Astrocyte (in vitro differentiated cells and primary cell): ENCODE measurements at regions not wholly inside any gene's neighbourhood (a gene's known extent, or its start where the extent isn't known, plus 50 kb on each side); places are given as distances from the start of the nearest gene placed in this dataset.

ENCODE experiments used
- DNase-seq: peaks from one replicate; pipeline ENCODE4 v3.0.0-alpha.2; 2010; ENCODE audit warnings: low read depth
- FAIRE-seq: peaks from 2 replicates; lab custom pipeline; 2011; peaks lifted over from hg19 to GRCh38; lab: Jason Lieb, UNC
- H2AFZ ChIP-seq: 2 replicates; pipeline ENCODE4 v1.6.0; 2012; ENCODE audit warnings: low read depth, low read length, inconsistent platforms
- H3K27ac ChIP-seq: 2 replicates; pipeline ENCODE4 v1.5.1; 2011; ENCODE audit warnings: low read depth, low read length, inconsistent platforms
- H3K27me3 ChIP-seq: 2 replicates; pipeline ENCODE4 v1.6.0; 2011; ENCODE audit warnings: low read length, inconsistent platforms; ENCODE audit not compliant: insufficient read depth
- H3K36me3 ChIP-seq: 2 replicates; pipeline ENCODE4 v1.5.1; 2011; ENCODE audit warnings: low read length, inconsistent platforms; ENCODE audit not compliant: insufficient read depth
- H3K4me1 ChIP-seq: 2 replicates; pipeline ENCODE4 v1.5.1; 2011; ENCODE audit warnings: low read length, inconsistent platforms; ENCODE audit not compliant: insufficient read depth
- H3K4me2 ChIP-seq: 2 replicates; pipeline ENCODE4 v1.6.0; 2012; ENCODE audit warnings: low read length, inconsistent platforms
- H3K4me3 ChIP-seq: 2 replicates; pipeline ENCODE4 v1.5.1; 2011; ENCODE audit warnings: low read depth, mild to moderate bottlenecking, low read length, inconsistent platforms; ENCODE audit not compliant: insufficient read depth
- H3K79me2 ChIP-seq: 2 replicates; pipeline ENCODE4 v1.6.0; 2012; ENCODE audit warnings: mild to moderate bottlenecking, low read length, inconsistent platforms; ENCODE audit not compliant: insufficient read depth
- H3K9ac ChIP-seq: 2 replicates; pipeline ENCODE4 v1.6.0; 2012; ENCODE audit warnings: mild to moderate bottlenecking, low read length, inconsistent platforms
- H3K9me3 ChIP-seq: 2 replicates; pipeline ENCODE4 v1.5.1; 2012; ENCODE audit warnings: low read depth, mild to moderate bottlenecking, low read length, inconsistent platforms; ENCODE audit not compliant: insufficient read depth
- H4K20me1 ChIP-seq: 2 replicates; pipeline ENCODE4 v1.6.0; 2012; ENCODE audit warnings: low read length, inconsistent platforms; ENCODE audit not compliant: insufficient read depth
- H3K27ac Mint-ChIP-seq: one replicate; pipeline ENCODE4 v1.8.0; 2021; ENCODE audit warnings: mild to moderate bottlenecking, mixed read lengths; ENCODE audit not compliant: unreplicated experiment
- H3K27me3 Mint-ChIP-seq: one replicate; pipeline ENCODE4 v1.8.0; 2021; ENCODE audit warnings: low read depth, mixed read lengths; ENCODE audit not compliant: unreplicated experiment
- H3K36me3 Mint-ChIP-seq: one replicate; pipeline ENCODE4 v1.8.0; 2021; ENCODE audit warnings: low read depth, mixed read lengths; ENCODE audit not compliant: unreplicated experiment
- H3K4me1 Mint-ChIP-seq: one replicate; pipeline ENCODE4 v1.8.0; 2021; ENCODE audit warnings: low read depth, mixed read lengths; ENCODE audit not compliant: unreplicated experiment
- H3K4me3 Mint-ChIP-seq: one replicate; pipeline ENCODE4 v1.8.0; 2021; ENCODE audit warnings: mild to moderate bottlenecking, moderate library complexity, mixed read lengths; ENCODE audit not compliant: unreplicated experiment
- H3K9me3 Mint-ChIP-seq: one replicate; pipeline ENCODE4 v1.8.0; 2021; ENCODE audit warnings: mild to moderate bottlenecking, mixed read lengths; ENCODE audit not compliant: unreplicated experiment
- EZH2 ChIP-seq: IDR thresholded peaks from 2 replicates; pipeline ENCODE4 v1.6.1; 2012; ENCODE audit warnings: mild to moderate bottlenecking, low read length, inconsistent platforms; ENCODE audit not compliant: insufficient read depth
- TF ChIP-seq, protein P1 (sequence below): IDR thresholded peaks from 2 replicates; pipeline ENCODE4 v1.5.1; 2011; ENCODE audit warnings: low read depth, mild to moderate bottlenecking, inconsistent platforms, low read length, moderate library complexity; ENCODE audit not compliant: insufficient read depth

DNA sequence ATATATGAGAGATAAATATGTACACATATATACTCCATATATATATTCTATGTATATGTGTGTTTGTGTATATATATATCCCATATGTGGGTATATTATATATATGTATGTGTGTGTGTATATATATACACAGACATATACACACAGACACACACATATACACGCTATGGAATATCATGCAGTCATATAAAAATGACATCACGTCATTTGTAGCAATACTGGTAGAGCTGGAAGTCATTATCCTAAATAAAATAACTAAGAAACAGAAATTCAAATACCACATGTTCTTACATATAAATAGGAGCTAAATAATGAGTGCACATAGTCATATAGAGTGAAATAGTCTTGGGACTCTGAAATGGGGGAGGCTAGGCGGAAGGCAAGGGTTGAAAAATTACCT lies 1000.2 kb downstream of the LRFN5 start:
- H3K36me3 Mint-ChIP-seq, result no peaks in the 10 kb centered on the region
- TF ChIP-seq EZH2, result no peak
- TF ChIP-seq, protein P1, sequence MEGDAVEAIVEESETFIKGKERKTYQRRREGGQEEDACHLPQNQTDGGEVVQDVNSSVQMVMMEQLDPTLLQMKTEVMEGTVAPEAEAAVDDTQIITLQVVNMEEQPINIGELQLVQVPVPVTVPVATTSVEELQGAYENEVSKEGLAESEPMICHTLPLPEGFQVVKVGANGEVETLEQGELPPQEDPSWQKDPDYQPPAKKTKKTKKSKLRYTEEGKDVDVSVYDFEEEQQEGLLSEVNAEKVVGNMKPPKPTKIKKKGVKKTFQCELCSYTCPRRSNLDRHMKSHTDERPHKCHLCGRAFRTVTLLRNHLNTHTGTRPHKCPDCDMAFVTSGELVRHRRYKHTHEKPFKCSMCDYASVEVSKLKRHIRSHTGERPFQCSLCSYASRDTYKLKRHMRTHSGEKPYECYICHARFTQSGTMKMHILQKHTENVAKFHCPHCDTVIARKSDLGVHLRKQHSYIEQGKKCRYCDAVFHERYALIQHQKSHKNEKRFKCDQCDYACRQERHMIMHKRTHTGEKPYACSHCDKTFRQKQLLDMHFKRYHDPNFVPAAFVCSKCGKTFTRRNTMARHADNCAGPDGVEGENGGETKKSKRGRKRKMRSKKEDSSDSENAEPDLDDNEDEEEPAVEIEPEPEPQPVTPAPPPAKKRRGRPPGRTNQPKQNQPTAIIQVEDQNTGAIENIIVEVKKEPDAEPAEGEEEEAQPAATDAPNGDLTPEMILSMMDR, result no peak
- no peaks in the 10 kb centered on the region for H3K27me3 Mint-ChIP-seq
- no peaks in the 10 kb centered on the region for H3K36me3 ChIP-seq
- H3K9me3 Mint-ChIP-seq, result no peaks in the 10 kb centered on the region
- H3K4me2 ChIP-seq, result no peak overlapping the region
- no peaks in the 10 kb centered on the region for H3K4me1 ChIP-seq
- no peak overlapping the region for H3K4me3 Mint-ChIP-seq
- no peak overlapping the region for H2AFZ ChIP-seq
- H3K27ac Mint-ChIP-seq, result no peak overlapping the region
- no peak for FAIRE-seq
- H3K9me3 ChIP-seq, result no peaks in the 10 kb centered on the region
- no peaks in the 10 kb centered on the region for H3K27me3 ChIP-seq
- no peak overlapping the region for H3K9ac ChIP-seq
- no peaks in the 10 kb centered on the region for H4K20me1 ChIP-seq
- no peak overlapping the region for H3K27ac ChIP-seq
- no peaks in the 10 kb centered on the region for H3K79me2 ChIP-seq
- DNase-seq, result no peak
- no peaks in the 10 kb centered on the region for H3K4me1 Mint-ChIP-seq
- no peak overlapping the region for H3K4me3 ChIP-seq

DNA sequence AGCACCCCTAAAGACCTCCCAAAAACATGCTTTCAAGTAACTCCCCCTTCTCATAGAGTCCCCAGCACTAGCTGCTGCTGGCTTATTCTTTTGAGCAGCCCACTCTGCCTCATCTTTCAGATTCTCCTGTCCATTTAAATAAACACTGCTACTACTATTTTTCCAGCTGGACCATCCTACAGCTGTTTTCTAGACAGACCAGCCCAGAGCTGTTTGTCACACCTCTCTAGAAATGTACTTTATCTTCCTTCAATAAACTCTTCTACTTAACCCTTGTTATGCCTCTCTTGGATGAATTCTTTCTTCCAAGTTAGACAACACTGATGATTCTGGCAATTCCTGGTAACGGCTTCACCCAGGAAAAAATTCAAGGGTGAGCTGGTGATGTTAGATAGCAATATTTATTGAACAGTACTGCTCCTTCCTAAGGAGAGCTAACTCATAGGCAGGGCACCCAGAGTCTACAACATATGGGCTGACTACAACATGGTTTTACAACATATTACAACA lies 995.7 kb downstream of the LRFN5 start:
- no peaks in the 10 kb centered on the region for H3K79me2 ChIP-seq
- no peak overlapping the region for H3K4me3 Mint-ChIP-seq
- TF ChIP-seq EZH2, result no peak
- TF ChIP-seq, protein P1, result no peak
- no peak overlapping the region for H3K4me2 ChIP-seq
- H3K27me3 Mint-ChIP-seq, result no peaks in the 10 kb centered on the region
- H4K20me1 ChIP-seq, result no peaks in the 10 kb centered on the region
- H3K9me3 Mint-ChIP-seq, result no peaks in the 10 kb centered on the region
- H3K4me3 ChIP-seq, result no peak overlapping the region
- H2AFZ ChIP-seq, result no peak overlapping the region
- no peaks in the 10 kb centered on the region for H3K4me1 ChIP-seq
- H3K27ac ChIP-seq, result no peak overlapping the region
- H3K27ac Mint-ChIP-seq, result no peak overlapping the region
- no peaks in the 10 kb centered on the region for H3K27me3 ChIP-seq
- no peaks in the 10 kb centered on the region for H3K9me3 ChIP-seq
- no peak overlapping the region for H3K9ac ChIP-seq
- H3K36me3 ChIP-seq, result no peaks in the 10 kb centered on the region
- no peak for DNase-seq
- no peaks in the 10 kb centered on the region for H3K36me3 Mint-ChIP-seq
- no peak for FAIRE-seq
- no peaks in the 10 kb centered on the region for H3K4me1 Mint-ChIP-seq

DNA sequence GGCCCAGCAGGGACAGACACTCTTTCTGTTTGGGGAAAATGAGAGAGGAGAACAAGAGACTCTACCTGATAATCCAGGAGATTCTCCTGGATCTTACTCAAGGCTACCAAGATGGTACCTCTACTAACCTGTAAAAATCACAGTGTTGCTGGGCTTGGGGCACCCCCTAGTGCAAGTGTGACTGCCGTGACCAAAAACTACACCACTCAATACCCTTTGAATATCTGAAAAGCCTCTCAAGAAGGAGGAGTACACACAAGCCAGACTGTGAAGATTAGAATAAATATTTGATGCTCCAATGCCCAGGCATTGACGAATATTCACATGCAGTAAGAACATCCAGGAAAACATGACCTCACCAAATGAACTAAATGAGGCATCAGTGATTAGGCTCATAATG lies 965.4 kb downstream of the LRFN5 start:
- Histone ChIP-seq H3K4me2 (no peak overlapping the region), H4K20me1 (no peaks in the 10 kb centered on the region), H3K79me2 (no peaks in the 10 kb centered on the region), H3K27ac (no peak overlapping the region), H2AFZ (no peak overlapping the region), H3K9ac (no peak overlapping the region), H3K4me1 (no peaks in the 10 kb centered on the region), H3K9me3 (peaks cover 5% of the 10 kb centered on the region), H3K4me3 (no peak overlapping the region), H3K36me3 (no peaks in the 10 kb centered on the region), H3K27me3 (no peaks in the 10 kb centered on the region)
- TF ChIP-seq EZH2, result no peak
- TF ChIP-seq, protein P1, result no peak
- Mint-ChIP-seq H3K36me3 (peaks cover 3% of the 10 kb centered on the region), H3K4me3 (no peak overlapping the region), H3K27me3 (no peaks in the 10 kb centered on the region), H3K4me1 (no peaks in the 10 kb centered on the region), H3K9me3 (peaks cover 11% of the 10 kb centered on the region), H3K27ac (no peak overlapping the region)
- FAIRE-seq (no peak), DNase-seq (no peak)
